ENCODE measurements at regions not wholly inside any gene's neighbourhood (a gene's known extent, or its start where the extent isn't known, plus 50 kb on each side); places are given as distances from the start of the nearest gene placed in this dataset.
"Not testable (repeated sequence)": the region's sequence is repeated elsewhere in the genome, so short reads cannot be mapped to it uniquely, and the experiment has no call there.

GRCh38 chr3:73152571-73152970 is 91.1 kb downstream of the EBLN2 start:
- TF ChIP-seq BRCA1 (IDR thresholded peaks at IDR 0.05); BRCA1 (CRISPR knock-in tag; IDR thresholded peaks at IDR 0.05); E2F3 (CRISPR knock-in tag; IDR thresholded peaks at IDR 0.05); SIN3A (IDR thresholded peaks at IDR 0.05; ENCODE audit: borderline replicate concordance in 2 of 2, control insufficient read depth in 1 of 2, low read depth in 2 of 2, low read length in 2 of 2); HNRNPK (IDR thresholded peaks at IDR 0.05; ENCODE audit: low read depth, low read length, poor library complexity, severe bottlenecking); ZBTB2 (IDR thresholded peaks at IDR 0.05); SAFB2 (IDR thresholded peaks at IDR 0.05; ENCODE audit: borderline replicate concordance, low read depth, low read length, severe bottlenecking); TAF1 (IDR thresholded peaks at IDR 0.05; ENCODE audit: control insufficient read depth, extremely low read depth, insufficient read depth, low read length, severe bottlenecking): not testable (repeated sequence)
- TF ChIP-seq, protein P1, sequence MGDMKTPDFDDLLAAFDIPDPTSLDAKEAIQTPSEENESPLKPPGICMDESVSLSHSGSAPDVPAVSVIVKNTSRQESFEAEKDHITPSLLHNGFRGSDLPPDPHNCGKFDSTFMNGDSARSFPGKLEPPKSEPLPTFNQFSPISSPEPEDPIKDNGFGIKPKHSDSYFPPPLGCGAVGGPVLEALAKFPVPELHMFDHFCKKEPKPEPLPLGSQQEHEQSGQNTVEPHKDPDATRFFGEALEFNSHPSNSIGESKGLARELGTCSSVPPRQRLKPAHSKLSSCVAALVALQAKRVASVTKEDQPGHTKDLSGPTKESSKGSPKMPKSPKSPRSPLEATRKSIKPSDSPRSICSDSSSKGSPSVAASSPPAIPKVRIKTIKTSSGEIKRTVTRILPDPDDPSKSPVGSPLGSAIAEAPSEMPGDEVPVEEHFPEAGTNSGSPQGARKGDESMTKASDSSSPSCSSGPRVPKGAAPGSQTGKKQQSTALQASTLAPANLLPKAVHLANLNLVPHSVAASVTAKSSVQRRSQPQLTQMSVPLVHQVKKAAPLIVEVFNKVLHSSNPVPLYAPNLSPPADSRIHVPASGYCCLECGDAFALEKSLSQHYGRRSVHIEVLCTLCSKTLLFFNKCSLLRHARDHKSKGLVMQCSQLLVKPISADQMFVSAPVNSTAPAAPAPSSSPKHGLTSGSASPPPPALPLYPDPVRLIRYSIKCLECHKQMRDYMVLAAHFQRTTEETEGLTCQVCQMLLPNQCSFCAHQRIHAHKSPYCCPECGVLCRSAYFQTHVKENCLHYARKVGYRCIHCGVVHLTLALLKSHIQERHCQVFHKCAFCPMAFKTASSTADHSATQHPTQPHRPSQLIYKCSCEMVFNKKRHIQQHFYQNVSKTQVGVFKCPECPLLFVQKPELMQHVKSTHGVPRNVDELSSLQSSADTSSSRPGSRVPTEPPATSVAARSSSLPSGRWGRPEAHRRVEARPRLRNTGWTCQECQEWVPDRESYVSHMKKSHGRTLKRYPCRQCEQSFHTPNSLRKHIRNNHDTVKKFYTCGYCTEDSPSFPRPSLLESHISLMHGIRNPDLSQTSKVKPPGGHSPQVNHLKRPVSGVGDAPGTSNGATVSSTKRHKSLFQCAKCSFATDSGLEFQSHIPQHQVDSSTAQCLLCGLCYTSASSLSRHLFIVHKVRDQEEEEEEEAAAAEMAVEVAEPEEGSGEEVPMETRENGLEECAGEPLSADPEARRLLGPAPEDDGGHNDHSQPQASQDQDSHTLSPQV (IDR thresholded peaks at IDR 0.05): not testable (repeated sequence)
- TF ChIP-seq, protein P2, sequence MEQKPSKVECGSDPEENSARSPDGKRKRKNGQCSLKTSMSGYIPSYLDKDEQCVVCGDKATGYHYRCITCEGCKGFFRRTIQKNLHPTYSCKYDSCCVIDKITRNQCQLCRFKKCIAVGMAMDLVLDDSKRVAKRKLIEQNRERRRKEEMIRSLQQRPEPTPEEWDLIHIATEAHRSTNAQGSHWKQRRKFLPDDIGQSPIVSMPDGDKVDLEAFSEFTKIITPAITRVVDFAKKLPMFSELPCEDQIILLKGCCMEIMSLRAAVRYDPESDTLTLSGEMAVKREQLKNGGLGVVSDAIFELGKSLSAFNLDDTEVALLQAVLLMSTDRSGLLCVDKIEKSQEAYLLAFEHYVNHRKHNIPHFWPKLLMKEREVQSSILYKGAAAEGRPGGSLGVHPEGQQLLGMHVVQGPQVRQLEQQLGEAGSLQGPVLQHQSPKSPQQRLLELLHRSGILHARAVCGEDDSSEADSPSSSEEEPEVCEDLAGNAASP (IDR thresholded peaks at IDR 0.05): not testable (repeated sequence)
- TF ChIP-seq, protein P3, sequence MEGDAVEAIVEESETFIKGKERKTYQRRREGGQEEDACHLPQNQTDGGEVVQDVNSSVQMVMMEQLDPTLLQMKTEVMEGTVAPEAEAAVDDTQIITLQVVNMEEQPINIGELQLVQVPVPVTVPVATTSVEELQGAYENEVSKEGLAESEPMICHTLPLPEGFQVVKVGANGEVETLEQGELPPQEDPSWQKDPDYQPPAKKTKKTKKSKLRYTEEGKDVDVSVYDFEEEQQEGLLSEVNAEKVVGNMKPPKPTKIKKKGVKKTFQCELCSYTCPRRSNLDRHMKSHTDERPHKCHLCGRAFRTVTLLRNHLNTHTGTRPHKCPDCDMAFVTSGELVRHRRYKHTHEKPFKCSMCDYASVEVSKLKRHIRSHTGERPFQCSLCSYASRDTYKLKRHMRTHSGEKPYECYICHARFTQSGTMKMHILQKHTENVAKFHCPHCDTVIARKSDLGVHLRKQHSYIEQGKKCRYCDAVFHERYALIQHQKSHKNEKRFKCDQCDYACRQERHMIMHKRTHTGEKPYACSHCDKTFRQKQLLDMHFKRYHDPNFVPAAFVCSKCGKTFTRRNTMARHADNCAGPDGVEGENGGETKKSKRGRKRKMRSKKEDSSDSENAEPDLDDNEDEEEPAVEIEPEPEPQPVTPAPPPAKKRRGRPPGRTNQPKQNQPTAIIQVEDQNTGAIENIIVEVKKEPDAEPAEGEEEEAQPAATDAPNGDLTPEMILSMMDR (IDR thresholded peaks at IDR 0.05 in 2 of 3, conservative IDR thresholded peaks at IDR 0.05 in 1 of 3; ENCODE audit: insufficient read depth in 2 of 3, low read depth in 1 of 3, low read length in 3 of 3): not testable (repeated sequence)
- TF ChIP-seq, protein P4, sequence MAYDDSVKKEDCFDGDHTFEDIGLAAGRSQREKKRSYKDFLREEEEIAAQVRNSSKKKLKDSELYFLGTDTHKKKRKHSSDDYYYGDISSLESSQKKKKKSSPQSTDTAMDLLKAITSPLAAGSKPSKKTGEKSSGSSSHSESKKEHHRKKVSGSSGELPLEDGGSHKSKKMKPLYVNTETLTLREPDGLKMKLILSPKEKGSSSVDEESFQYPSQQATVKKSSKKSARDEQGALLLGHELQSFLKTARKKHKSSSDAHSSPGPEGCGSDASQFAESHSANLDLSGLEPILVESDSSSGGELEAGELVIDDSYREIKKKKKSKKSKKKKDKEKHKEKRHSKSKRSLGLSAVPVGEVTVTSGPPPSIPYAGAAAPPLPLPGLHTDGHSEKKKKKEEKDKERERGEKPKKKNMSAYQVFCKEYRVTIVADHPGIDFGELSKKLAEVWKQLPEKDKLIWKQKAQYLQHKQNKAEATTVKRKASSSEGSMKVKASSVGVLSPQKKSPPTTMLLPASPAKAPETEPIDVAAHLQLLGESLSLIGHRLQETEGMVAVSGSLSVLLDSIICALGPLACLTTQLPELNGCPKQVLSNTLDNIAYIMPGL (CRISPR knock-in tag; IDR thresholded peaks at IDR 0.05): not testable (repeated sequence)

All from K562 (cell line).